SK-N-MC (cell line): ENCODE measurements at regions not wholly inside any gene's neighbourhood (a gene's known extent, or its start where the extent isn't known, plus 50 kb on each side); places are given as distances from the start of the nearest gene placed in this dataset.

Experiments
- EZH2 ChIP-seq: fragments of 200-600 bp; sonication (generic); IDR thresholded peaks from one replicate; pipeline ENCODE4 v1.6.1; 2017; ENCODE audit warnings: antibody characterized with exemption
- FOXP2 ChIP-seq: optimal IDR thresholded peaks from 2 replicates; pipeline ENCODE3; 2011; ENCODE audit warnings: mild to moderate bottlenecking, moderate library complexity; ENCODE audit not compliant: insufficient read depth; ENCODE audit errors: extremely low read length, control extremely low read depth
- POLR2AphosphoS5 ChIP-seq: IDR thresholded peaks from 2 replicates; pipeline ENCODE4 v1.6.1; 2012; ENCODE audit warnings: mild to moderate bottlenecking, low read depth, low read length, borderline replicate concordance

DNA sequence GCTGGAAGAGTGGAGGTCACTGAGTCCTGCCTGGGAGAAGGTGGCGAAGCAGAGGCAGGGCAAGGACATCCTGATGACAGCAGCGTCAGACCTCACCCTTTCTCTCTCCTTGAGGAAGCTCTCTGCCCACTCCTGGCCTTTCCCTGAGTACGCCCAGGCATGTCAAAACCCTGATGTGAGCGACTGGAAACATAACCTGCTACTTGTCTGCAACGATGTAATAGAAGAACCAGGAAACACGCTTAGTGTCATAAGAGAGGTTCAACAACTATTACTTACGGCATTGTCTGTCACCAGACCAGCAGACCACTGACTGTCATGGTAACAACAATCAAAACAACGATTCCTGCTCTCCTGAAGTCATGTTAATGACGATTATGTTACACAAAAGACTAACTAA is 152.4 kb downstream of the ACTL7B start:
- TF ChIP-seq EZH2: no peak
- TF ChIP-seq POLR2AphosphoS5: no peak
- no peak for TF ChIP-seq FOXP2
